ENCODE measurements at regions not wholly inside any gene's neighbourhood (a gene's known extent, or its start where the extent isn't known, plus 50 kb on each side); places are given as distances from the start of the nearest gene placed in this dataset.
A peak's percentile ranks its signal among the peaks of the same experiment; 100 is the strongest.

- H3K4me3 ChIP-seq (replicated peaks; ENCODE audit: low read depth, low read length) = no peak overlapping the region
- no peak for DNase-seq (ENCODE audit: low read depth)
- TF ChIP-seq CTCF (IDR thresholded peaks at IDR 0.05; ENCODE audit: low read length, missing control alignments) = no peak
These were observed 125.2 kb upstream of the THBS2 start for GRCh38 chr6:169378620-169379381.

- H3K4me3 ChIP-seq (replicated peaks; ENCODE audit: low read depth, low read length) = no peak overlapping the region
- no peak for TF ChIP-seq CTCF (IDR thresholded peaks at IDR 0.05; ENCODE audit: low read length, missing control alignments)
- DNase-seq (ENCODE audit: low read depth) = no peak
These were observed 122.8 kb upstream of the THBS2 start for GRCh38 chr6:169376458-169376857.

- no peak for DNase-seq (ENCODE audit: low read depth)
- H3K4me3 ChIP-seq (replicated peaks; ENCODE audit: low read depth, low read length) = no peak overlapping the region
- TF ChIP-seq CTCF (IDR thresholded peaks at IDR 0.05; ENCODE audit: low read length, missing control alignments) = no peak
These were observed 118.9 kb upstream of the THBS2 start for GRCh38 chr6:169372589-169372988.

GRCh38 chr6:169371344-169372127, 117.9 kb upstream of the THBS2 start:
- TF ChIP-seq CTCF (IDR thresholded peaks at IDR 0.05; ENCODE audit: low read length, missing control alignments) = no peak
- DNase-seq (ENCODE audit: low read depth) = peak; percentile 26
- no peak overlapping the region for H3K4me3 ChIP-seq (replicated peaks; ENCODE audit: low read depth, low read length)

- peak; percentile 10 for DNase-seq (ENCODE audit: low read depth)
- no peak overlapping the region for H3K4me3 ChIP-seq (replicated peaks; ENCODE audit: low read depth, low read length)
- TF ChIP-seq CTCF (IDR thresholded peaks at IDR 0.05; ENCODE audit: low read length, missing control alignments) = no peak
These were observed 117.2 kb upstream of the THBS2 start for GRCh38 chr6:169370666-169371343.

- no peak for TF ChIP-seq CTCF (IDR thresholded peaks at IDR 0.05; ENCODE audit: low read length, missing control alignments)
- no peak for DNase-seq (ENCODE audit: low read depth)
- no peak overlapping the region for H3K4me3 ChIP-seq (replicated peaks; ENCODE audit: low read depth, low read length)
These were observed 116.4 kb upstream of the THBS2 start for GRCh38 chr6:169370054-169370453.
